Activated CD4-positive, alpha-beta T cell treated with anti-CD3 and anti-CD28 coated beads for 48 hours (primary cell): ENCODE measurements at regions not wholly inside any gene's neighbourhood (a gene's known extent, or its start where the extent isn't known, plus 50 kb on each side); places are given as distances from the start of the nearest gene placed in this dataset.

ENCODE experiments used
- DNase-seq: peaks from one replicate; pipeline ENCODE4 v3.0.0-alpha.2; 2020

DNA sequence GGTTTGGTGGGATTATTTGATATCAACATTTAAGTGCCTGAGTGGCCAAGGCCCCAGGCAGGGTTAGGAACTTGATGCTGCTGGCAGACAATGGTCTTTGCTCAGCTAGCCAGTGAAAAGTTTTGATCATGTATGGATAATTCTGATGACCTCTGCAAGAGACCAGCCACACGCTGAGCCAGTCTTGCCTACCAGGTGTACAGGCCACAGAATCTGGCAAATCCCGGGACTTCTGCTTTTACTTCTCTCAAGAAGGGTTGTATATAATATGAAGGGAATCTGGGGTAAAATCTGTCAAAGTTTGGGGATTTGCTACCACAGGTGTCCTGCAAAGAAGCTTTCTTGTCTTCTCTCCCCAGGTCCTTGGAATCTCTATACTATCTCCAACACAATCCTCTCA is 331.4 kb upstream of the GOLIM4 start:
- no peak for DNase-seq

DNA sequence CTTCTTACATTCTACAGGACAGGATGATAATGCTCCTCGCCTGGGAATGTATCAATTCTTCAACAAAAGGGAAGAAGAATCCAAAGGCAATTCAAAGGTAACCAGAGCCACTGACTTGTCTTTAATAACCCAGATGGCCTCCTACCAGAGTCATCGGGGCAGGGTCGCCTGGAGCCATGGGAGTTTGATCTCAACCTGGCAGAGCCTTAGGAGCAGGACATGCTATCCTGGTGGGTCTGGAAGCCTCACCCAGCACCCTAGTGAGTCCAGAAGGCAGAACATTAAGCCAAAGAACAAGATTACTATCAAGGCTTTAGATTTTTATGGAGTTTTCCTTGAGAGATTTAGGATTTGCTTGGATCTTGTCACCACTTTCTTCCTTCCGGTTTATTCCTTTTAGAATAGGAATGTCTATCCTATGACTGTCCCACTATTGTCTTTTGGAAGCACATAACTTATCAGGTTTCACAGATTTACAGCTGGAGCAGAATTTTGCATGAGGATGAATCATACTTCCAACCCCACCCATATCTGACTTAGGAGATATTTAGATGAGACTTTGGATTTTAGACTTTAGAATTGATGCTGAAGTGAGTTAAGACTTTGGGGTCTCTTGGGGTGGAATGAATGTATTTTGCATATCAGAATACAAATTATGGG is 330.3 kb upstream of the GOLIM4 start:
- DNase-seq, result no peak

DNA sequence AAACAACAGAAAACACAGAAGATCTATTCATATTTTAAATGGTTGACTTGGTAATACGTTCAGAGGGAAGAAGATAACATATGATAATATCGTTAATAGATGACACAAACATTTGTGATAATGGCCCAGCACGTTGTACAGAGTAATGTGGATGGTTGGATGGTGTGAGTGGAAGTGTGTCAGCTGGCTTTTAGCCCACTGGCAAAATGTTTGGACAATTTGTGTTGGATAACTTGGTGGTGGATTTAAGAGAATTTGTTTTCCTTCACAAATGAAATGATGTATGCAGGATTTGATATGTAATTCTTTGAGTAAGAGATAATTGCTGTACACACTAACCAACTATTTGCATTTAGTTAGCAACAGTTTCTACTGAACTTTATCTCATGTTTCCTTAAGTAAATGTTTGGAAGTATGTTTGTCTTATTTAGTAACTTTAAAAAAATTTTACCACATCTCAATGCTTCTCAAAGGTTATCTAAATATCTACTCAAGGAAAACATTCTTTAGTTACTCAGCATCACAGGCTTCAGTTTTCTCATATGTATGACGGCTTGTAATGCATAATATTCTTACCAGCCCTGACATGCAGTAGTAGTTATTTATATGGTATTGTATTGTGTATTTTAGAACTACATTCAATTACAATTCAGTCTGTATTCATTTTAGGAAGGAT is 328.5 kb upstream of the GOLIM4 start:
- DNase-seq, result no peak

DNA sequence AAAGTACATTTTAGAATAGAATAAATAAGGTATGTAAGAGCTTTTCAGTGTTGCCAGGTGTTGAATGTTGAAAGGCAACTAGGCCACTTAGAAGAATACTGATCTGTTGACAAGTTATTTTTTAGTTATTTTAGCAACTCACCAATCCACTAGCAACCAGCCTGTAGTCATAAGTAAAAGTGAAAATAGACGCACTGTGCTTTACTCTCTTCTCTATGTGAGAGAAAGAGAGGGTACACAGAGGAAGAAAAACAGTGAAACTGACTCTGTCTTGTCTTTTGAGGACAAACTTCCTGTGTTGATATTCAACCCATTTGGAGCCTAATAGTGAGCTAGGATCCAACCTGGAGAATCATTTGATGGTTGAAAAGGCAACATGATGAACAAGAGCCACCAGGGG is 327.1 kb upstream of the GOLIM4 start:
- DNase-seq, result no peak

DNA sequence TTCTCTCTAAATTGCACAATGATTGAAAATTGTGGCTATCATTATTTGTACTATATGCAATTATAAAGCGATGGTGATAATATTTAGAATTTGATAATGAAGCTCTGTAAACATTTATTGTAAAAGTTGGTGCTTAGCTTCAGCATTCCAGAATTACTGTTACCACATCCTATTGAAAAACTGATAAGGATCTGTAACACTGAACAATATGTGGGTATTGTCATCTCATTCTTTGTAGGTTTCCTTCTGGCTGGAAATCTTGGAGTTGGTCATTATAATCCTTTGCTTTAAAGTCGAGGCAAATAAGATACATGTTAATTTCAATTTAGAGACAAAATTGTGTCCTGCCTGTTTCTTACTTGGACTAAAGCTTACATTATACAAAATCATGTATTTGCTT is 323.4 kb upstream of the GOLIM4 start:
- no peak for DNase-seq

DNA sequence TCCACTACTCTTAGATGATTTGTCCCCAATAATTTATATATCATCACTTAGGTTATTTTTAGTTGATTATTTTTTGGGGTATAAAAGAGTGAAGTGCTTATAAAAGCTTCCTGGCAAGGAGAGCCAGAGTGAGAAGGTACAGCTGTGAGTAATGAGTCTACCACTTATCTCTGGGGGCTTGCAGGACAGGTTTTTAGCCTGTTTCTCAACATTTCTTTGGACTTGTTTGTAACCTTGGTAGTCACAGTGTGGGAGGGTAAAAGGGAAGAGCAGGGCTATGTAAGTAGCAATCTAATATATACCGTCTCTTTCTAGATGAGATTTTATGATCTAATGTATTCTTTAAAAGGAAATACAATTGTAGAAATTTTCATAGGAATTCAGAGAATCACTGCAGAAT is 321.3 kb upstream of the GOLIM4 start:
- DNase-seq, result no peak

DNA sequence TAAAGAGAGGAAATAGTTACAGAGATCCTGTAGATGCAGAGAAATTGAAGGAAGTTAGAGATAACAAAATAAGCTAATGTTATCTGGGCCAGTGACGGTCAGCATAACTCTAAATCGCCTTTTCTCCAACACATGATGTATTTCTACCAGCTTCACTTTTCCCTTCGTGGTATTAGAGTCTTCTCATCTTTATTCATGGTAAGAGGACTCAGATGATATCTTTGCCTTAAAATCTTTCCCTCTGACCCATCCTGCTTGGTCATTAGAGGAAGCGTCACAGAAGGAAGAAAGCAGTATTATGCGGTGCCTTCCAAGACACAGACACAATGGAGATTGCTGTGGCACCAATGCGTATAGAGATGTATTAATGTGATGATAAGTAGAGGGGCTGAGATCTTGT is 320.7 kb upstream of the GOLIM4 start:
- no peak for DNase-seq

DNA sequence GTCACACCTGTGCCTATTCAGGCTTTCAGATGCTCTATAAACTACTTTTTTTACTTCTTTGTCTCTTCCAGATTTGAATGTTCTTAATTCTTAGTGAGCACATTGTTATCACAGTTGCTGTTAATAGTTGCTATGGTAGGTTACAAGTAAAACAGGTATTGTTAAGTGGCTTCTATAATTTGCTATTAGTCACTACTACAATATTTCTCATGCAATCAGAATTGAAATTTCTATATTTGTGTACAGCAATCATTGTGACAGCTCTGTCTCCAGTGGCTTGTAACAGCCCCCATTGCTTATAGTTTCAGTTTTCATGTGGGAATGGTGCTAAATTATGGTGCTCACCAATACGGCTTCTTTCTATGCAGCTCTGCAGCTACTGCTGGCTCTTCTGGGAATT is 318.4 kb upstream of the GOLIM4 start:
- no peak for DNase-seq

DNA sequence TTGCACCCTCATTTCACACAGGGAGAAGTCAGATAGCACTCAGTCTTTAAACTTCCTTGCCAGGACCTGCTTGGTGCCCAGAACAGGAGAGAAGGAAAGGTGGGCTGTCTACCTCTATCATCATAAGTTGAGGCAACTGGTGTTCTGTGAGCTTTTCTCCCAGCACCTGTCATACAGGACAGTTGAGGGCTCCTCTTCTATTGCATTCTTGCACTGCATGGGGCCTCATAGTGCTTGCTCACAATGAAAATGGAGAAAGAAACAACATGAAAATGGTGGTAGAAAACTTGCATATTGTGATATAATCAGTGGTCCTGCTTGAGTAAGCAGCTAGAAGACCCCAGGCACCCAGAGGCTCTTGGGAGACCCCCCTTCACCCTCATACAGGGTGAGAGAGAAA is 311.7 kb upstream of the GOLIM4 start:
- DNase-seq, result no peak

DNA sequence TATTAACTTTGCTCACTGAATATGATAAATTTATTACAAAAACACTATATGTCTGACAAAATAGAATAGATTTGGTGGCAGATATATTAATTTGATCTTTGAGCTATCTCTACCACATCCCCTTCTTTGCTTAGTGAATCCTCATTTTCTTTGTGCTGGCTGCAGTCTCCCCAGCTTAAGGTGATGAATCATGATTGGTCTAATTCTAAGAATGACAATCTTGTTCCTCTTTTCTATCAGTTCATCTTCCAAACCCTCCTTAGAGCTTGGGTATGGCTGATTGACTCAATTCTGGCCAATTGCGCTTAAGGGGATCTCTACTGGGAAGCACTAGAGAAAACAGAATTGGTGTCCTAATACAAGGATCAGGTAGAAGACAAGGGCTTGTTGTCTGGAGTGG is 309.6 kb upstream of the GOLIM4 start:
- DNase-seq, result no peak

DNA sequence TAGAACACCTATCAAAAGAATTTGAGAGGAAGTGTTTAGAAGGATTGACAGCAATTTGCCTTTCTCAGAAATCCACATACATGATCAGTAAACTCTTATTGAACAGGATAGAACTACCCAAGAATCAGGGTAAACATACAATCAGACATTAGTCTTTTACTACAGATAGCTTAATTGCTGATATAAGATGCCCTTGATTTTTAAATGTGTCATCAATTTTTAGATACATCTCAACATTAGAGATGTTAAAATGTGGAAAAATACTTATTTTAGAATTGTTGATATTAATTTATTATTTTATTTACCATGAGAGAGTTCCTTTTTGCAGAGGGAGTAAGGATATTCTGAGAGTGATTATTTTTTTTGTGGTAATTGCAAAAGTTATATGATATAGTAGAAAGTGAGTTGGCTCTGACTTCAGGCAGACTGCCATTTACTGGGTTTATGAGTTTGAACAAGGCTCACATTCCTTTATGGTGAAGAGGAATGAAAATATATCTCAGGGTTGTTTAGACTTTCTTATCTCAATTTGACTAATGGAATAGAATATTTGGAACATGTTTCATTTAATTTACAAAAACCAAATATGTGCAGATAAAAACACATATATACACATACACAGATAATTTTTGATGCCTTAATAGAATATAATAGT is 302.8 kb upstream of the GOLIM4 start:
- DNase-seq, result no peak

DNA sequence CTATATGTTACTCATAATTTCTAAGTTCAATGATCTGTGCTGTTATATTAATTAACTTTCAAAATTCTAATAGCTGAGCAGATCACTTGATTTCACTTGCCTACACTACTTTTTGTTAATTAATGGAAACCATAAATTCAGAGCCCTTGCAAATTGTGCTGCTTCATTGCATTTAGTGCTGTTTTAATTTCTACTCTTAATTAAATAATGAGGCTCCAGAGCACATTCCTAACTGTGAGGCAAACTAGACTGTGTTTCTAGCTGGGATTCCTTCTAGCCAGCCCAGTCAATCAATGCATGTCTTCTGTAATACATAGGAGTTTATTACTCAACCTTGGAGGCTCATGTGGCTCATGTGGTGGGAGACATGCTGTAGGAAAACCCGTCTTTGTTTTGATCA is 301.1 kb upstream of the GOLIM4 start:
- no peak for DNase-seq

DNA sequence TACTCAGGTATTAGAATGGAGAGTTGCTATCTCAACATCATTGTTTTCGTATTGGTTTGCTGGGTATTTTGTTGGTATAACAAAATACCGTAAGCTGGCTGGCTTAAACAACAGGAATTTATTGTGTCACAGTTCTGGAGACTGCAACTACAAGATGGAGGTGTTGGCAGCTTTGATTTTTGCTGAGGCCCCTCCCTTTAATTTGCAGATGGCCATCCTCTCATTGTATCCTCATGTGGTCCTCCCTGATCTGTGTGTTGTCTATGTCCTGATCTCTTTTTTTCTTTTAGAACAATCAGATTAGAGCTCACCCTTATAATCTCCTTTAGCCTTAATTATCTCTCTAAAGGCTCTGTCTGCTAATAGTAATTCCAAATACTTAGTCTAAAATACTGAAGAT is 299.8 kb upstream of the GOLIM4 start:
- DNase-seq, result no peak

DNA sequence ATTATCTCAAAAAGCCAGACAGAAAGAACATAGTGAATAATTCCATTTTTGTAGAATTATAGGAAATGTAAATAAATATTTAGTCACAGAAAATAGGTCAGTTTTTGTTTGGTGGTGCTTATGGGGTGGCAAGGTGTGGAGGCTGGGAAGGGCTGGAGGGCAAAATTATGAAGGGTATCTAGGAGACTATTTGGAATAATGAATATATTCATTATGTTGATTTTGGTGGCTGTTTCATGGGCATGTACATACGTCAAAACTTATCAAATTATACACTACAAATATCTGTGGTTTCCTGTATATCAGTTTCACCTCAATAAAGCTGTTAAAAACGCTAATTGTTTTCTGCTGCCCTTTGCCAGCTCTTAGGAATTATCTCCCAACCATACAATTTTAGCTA is 298.7 kb upstream of the GOLIM4 start:
- DNase-seq, result no peak

DNA sequence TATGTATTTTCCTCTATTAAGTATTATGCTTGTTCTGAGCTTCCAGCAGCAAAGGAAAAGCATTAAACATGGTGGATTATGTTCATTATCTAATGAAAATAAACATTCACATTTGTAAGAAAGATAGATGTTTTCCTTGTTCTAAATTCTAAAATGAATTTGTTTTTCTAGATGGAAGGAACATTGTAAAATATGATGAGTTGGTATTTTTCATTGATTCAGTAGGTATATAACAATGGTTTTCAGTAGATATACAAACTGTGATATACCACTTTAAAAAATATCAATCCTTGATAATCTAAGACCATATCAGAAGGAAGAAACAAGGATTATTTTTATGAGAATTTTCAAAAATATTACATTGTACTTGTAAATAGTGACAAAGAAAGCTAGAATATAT is 290.6 kb upstream of the GOLIM4 start:
- DNase-seq, result no peak

DNA sequence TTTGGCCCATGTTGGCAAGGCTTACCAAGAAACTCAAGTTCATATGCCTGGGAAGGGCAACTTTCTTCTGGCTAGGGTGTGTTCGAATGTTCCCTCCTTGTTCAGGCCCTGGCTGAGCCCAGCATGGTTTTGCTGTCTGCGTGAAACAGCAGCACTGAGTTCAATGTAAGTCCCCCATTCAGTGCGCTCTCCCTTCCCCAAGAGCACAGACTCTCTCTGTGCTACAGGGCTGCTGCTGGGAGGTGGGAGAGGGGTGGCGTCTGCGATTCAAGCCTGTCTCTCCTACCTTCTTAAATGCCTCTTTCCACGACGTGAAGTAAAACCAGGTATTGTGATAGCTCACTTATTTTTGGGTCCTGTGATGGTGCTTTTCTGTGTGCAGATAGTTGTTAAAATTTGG is 289.3 kb upstream of the GOLIM4 start:
- DNase-seq, result no peak

DNA sequence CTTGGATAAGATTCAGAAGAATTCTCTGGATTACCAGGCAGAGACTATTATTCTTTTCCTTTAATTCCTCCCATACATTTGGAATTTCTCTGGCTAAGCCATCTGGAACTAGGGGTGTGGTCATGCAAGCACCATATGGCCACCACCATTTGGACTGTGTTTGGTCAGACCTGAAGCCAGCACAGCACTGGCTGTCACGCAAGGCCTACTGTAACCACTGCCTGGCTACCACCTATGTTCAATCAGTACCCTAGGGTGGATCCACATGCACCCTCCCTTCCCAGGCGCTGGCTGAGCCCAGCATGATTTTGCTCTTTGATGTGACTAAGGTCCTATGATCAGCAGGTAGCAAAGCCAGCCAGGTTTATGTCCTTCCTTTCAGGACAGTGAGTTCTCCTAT is 287.8 kb upstream of the GOLIM4 start:
- DNase-seq, result no peak

DNA sequence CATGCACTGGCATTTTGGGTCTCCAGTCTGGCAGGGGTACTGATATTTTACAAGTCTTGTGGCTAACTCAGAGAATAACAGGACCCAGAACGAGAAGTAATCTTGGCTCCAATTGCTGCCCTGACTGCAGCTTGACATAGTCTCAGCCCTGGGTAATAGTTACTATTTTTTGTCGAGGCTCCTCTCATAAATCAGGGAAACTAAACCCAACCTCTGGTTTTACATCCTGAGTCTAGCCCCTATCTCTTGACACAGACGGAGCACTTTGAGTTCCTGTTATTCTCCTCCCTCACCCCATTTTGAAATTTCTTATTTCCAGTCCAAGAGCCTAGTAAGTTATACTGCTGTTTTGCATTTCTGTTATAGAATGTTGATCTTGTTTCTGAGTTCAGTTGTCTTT is 276.1 kb upstream of the GOLIM4 start:
- DNase-seq, result no peak

DNA sequence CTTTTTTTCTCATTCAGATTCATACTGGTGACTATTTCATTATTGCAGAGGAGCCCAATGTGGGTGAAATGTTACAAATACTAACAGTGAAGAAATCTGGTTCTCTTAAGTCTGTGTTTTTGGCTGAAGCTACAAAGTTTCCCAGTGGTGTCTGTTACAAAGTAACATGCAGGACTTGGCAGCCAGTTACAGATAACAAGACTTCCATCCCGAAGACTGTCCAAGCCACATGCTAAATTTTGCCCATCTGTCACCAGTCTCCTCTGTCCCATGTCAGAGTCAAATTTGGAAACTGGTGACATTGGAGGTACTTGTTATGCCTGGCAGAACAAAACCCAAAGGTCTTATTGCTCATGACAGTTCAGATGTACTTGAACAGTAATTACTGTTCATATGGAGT is 269.2 kb upstream of the GOLIM4 start:
- no peak for DNase-seq

DNA sequence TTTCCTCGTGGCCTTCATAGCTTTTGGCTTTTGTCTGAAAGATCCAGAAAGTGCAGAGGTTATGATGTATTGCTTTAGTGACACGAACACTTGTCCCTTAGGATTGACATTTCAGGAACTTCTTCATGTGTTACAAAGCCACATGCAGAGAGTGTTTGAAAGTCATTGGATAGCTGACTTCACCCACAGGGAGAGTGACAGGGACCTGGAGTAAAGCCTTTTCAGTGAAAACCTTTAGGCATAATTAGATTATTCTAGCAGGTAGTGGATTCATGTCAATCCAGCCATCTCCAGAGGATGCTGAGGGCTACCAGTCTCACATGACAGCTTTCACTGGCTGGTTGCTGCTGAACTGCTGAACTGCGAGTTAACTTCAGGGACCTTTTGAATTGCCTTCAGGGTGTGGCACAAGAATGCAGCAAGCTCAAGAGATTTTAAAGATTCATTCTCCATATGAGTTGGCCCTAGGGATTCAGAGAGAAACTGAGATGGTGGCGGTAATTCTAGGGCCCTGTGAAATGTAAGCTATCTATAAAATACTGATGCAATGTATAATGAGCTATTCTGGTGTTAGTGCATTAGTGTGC is 267.0 kb upstream of the GOLIM4 start:
- DNase-seq, result no peak

DNA sequence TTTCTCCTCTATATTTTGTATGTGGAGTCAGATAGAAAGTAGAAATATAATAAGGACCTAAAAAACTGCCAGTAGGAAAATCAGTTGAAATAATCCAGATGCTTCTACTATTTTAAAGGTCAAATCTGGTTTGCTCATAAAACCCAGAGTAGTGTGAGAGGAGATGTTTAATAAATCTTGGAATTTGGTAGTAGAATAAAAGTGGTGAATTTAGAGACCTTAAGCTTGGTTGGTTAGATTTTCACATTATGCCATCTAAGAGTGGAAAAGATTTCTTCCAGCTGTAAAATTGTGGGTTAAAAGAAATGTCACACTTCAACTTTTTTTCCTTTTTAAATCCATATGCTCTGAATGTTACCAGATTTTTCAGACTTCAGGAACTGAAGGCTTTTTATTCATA is 266.4 kb upstream of the GOLIM4 start:
- no peak for DNase-seq

DNA sequence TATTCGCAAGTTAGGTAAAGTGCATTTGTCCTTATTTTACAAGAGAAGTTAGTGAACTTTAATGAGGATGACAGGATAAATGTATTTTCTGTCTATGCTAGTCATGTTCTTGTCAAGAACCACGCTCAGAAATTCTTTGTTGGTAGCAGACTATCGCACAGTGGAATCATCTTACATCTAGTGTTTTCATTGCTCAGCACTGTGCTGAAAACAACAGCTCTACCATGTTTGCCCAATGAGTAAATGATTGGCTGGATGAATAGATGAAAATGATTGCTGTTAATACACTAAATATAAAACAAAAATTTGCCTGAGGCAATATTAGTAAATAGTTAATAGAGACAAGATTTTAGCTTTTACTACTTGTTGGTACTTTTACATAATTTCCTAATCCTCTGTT is 265.3 kb upstream of the GOLIM4 start:
- DNase-seq, result no peak

DNA sequence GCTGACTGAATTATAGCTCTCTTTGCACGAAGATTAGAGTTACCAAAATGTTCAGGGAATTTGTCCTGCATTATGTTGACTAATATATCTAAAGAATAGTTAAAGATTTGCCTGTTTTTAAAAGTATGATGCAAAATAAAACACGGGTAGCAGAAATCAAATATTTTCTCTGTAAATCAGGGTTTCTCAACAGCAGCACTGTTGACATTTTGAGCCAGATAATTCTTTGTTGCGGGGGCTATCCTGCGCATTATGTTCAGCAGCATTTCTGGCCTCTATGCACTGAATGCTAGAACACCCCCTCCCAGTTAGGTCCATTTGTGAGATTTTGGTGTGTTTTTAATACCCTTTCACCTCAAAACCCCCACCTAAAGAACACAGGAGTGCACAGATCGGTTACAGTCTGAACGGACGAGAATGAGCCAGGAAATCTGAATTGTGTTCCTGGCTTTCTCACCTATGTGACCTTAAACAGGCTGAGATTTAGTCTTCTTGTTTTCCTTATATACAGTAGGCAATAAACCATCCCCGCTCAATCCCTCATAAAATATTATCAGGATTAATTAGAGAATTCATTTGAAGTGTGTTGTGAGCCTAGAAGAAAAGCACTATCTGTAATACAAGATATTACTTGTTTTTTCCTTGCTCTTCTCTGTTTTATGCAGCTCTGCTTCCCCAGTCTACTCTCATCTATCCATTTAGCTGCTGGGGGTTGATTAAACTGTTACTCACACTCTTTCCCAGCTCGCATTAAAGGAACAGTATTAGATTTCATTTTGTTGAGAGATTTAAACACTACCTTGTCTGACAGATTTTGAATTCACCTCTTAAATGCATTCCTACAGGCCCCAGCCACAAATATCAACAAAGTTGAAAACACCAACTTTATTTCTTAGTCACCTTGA is 247.5 kb upstream of the GOLIM4 start:
- no peak for DNase-seq
